Fibroblast of villous mesenchyme (primary cell): ENCODE measurements at regions not wholly inside any gene's neighbourhood (a gene's known extent, or its start where the extent isn't known, plus 50 kb on each side); places are given as distances from the start of the nearest gene placed in this dataset.

Experiments
- DNase-seq: peaks from one replicate; pipeline ENCODE4 v3.0.0-alpha.2; 2010; ENCODE audit warnings: low read depth
- H3K4me3 ChIP-seq: 2 replicates; pipeline ENCODE4 v1.5.1; 2011; ENCODE audit warnings: low read depth, mild to moderate bottlenecking, low read length
- CTCF ChIP-seq: IDR thresholded peaks from 2 replicates; pipeline ENCODE4 v1.5.1; 2012; ENCODE audit warnings: low read depth, mild to moderate bottlenecking, low read length; ENCODE audit not compliant: insufficient read depth

DNA sequence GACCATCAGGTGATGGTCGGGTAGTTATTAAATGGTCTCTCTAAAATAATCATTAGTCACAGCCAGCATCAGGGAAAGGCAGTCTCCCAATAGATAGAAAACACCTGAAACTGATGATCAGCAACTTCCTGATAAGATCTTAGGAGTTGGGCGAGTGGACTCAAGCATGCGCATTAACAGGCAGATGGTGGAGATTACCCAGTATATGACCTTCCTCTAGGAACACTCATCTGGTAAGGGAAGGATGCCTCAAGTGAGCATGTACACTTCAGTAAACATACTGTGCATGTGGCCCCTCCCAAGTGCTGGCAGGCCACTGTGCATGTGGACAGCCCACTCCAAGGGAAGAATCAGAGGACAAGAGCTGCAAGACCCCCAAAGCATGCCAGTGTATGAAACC lies 105.9 kb downstream of the ABCC12 start:
- no peak for DNase-seq
- TF ChIP-seq CTCF: no peak

GRCh38 chr16:48047720-48048119 lies 108.1 kb downstream of the ABCC12 start:
- DNase-seq: no peak
- TF ChIP-seq CTCF: no peak
- no peak overlapping the region for H3K4me3 ChIP-seq

More for the DNA sequence above, 105.9 kb downstream of the ABCC12 start:
- no peak overlapping the region for H3K4me3 ChIP-seq

DNA sequence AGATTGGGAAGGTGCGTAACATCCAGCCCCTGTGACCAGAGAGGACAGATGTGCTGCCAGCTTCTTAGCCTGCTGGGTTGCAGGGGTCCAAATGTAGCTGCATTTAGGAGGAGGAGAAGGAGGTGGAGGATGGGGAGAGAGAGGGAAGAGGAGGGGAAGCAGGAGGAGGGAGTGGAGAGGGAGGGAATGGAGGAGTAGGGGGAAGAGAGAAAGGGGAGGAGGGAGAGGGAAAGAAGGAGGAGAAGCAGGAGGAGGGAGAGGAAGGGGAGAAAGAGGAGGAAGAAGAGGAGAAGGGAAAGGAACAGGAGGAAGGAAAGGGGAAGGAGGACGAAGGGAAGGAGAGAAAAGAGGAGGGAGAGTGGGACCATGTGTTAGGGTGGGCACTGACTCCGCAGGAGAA lies 108.6 kb downstream of the ABCC12 start:
- DNase-seq: no peak
- no peak for TF ChIP-seq CTCF
- no peak overlapping the region for H3K4me3 ChIP-seq

DNA sequence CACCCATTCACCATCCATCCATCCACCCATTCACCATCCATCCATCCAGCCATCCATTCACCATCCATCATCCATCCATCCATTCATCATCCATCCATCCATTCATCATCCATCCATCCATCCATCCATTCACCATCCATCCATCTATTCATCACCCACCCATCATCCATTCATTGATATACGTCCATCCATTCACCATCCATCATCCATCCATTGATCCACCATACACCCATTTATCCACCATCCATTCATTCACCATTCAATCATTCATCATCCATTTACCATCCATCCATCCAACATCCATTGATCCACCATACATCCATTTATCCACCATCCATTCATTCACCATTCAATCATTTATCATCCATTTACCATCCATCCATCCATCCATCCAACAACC lies 111.7 kb downstream of the ABCC12 start:
- H3K4me3 ChIP-seq: no peak overlapping the region
- no peak for TF ChIP-seq CTCF

GRCh38 chr16:48041981-48042421 lies 113.8 kb downstream of the ABCC12 start:
- TF ChIP-seq CTCF: no peak
- no peak for DNase-seq

More for the DNA sequence above, 111.7 kb downstream of the ABCC12 start:
- no peak for DNase-seq

DNA sequence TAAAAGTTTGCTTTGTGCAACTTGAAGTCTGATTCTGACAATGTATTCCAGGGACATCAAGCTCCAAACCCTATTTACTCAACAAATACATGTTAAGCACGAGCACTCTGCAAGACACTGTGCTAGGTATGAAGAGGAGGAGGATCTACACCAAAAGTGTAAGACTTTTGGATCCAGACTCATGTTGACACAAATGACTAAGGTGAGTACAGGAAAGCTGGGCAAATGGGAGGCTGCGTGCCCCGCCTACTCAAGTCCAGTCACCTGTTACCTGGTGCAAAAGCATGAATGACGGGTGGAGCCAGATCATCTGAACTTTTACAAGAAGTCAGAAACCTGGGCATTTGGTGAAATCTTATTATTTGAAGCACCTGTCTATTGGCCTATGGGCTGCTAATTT lies 120.7 kb downstream of the ABCC12 start:
- no peak for DNase-seq
- no peak overlapping the region for H3K4me3 ChIP-seq
- no peak for TF ChIP-seq CTCF

More at GRCh38 chr16:48041981-48042421, 113.8 kb downstream of the ABCC12 start:
- H3K4me3 ChIP-seq: no peak overlapping the region

DNA sequence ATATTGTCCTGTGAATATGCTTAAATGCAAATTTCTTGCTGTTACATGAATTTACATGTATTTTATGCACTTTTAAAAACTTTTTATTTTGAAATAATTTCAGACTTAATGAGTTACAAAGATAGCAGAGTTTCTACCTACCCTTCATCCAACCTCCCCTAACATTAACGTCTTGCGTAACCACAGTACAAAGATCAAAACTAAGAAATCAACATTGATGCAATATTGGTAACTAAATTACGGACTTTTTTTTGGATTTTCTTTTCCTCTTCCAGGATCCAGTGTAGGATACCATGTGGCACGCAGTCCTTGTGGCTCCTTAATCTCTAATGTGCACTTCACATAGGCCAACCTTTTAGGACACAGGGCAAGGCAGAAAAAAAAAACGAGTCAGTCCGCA lies 124.9 kb downstream of the ABCC12 start:
- H3K4me3 ChIP-seq: no peak overlapping the region
- DNase-seq: no peak
- no peak for TF ChIP-seq CTCF
